ENCODE measurements at regions not wholly inside any gene's neighbourhood (a gene's known extent, or its start where the extent isn't known, plus 50 kb on each side); places are given as distances from the start of the nearest gene placed in this dataset.

DNA sequence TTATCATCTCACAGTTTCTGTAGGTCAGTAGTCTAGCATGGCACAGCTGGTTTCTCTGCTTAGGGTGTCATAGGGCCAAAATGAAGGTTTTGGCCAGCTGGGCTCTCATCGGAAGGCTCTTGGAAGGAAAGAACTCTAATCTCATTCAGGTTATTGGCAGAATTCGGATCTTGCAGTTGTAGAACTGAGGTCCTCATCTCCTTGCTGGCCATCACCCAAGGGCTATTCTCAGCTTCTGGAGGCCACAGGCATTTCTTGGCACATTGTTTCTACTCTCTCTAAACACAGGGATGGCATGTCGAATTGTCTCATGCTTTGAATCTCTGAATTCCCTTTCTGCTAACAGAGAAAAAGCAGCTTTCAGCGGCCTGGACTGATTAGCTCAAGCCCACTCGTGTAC is 258.0 kb upstream of the SMARCA2 start:
- no peak for DNase-seq (ENCODE audit: low spot score)

DNA sequence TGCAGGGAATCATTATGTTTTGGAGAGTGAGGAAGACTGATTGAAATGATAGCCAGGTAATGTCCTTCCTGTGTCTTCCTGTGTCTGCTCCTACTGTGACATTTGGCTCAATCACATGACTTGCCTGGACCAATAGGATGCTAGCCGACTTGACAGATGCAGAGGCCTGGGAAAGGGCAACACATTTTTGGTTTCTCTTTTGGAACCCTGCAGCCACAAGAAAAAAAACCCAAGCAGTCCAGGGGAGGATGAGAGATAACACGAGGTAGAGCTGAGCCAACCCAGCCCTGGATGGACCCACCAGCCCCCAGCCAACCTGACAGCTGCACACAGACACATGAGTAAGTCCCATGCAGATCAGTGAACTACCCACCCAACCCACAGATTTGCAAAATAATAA is 256.1 kb upstream of the SMARCA2 start:
- no peak for DNase-seq (ENCODE audit: low spot score)

DNA sequence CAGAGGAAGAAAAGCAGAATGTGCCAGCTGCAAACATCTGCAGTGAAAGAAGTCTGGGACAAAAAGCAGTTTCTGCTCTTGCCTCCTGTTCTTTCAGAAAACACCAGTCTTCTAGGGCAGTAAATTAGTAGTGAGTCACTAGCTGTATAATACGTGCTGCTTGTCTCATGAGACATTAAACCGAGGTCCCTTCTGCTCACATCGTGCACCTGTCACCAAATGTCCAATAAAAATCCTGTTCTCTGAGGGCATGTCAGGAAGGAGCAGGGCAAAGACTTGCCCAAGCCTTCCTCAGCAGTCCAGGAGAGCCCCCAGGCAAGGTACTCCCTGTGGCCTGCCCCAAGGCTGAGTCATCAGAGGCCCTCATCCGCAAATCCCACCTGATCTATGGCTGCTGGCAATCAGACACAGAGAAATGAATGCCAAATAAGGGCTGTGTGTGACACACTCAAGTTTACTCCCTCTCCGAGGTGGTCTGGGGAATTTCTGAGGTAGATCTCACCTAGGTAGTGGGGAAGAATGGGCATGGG is 255.3 kb upstream of the SMARCA2 start:
- DNase-seq (ENCODE audit: low spot score) = no peak

DNA sequence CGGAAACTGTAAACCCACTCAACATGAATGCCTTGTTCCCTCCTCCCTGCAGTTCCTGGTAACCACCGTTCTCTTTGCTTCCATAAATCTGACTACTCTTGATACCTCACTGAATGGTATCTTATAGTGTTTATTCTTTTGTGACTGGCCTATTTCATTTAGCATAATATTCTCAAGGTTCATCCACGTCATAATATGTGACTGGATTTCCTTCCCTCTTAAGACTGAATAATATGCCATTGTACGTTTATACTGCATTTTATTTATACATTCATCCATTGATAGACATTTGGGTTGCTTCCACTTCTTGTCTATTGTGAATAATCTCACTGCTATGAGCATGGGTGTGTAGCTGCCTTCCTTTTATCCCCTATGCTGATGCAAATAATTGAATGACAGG is 253.3 kb upstream of the SMARCA2 start:
- DNase-seq (ENCODE audit: low spot score) = no peak

DNA sequence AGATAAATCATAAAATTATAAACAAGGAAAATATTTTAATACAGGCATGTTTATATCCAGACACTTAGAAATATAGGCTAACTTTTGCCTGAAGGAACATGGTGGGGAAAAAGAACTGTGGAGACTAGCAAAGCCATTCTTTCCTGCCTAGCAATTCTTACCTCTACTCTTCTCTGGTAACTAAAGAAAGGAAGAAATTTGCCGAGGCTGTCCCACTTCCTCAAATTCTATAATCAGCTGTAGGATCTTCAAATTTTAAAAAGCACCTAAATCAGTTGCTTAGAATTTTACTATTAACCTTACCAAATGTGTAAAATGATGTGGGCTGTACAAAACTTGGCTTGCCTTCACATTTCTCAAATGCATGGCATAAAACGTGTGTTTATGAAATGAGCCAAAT is 249.1 kb upstream of the SMARCA2 start:
- no peak for DNase-seq (ENCODE audit: low spot score)

DNA sequence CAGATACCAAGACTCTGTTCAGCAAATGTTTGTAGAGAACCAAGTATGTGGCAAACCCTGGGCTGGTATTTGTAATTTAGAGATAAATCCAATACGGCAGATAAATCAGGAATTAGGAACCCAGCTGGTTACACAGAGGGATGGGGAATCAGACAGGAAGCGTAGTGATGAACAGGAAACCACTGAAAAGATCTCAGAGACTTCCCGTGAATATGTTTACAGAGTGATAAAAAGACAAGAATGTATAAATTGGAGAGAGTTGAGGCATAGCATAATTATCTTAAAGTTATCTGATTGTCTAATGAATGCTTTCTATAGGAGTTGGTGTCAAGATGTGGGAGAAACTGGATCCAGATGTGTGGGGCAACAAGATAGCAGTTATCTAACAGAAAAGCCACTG is 246.6 kb upstream of the SMARCA2 start:
- no peak for DNase-seq (ENCODE audit: low spot score)

DNA sequence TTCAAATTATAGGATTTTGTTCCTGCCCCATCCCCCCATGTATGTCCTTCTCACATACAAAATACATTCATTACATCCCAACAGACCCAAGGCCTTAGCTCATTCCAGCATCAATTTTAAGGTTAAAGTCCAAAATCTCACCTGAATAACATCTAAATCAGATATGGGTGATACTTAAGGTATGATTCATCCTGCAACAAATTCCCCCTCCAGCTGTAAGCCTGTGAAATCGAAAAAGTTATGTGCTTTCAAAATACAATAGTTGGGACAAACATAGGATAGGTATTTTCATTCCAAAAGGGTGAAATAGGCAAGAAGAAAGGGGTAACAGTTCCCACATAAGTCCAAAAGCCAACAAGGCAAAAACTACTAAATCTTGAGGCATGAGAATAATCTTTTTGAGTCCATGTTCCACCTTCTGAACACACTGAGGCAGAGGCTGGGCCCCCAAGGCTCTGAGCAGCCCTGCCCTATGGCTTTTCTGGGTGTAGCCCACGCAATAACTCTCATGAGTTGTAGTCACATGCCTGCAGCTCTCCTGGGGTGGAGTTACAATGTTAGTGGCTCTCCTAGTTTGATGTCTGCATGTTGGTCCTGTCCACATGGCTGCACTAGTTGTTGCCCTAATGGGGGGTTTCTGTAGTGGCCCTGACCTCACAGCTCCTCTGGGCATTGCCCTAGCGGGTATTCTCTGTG is 243.9 kb upstream of the SMARCA2 start:
- no peak for DNase-seq (ENCODE audit: low spot score)

DNA sequence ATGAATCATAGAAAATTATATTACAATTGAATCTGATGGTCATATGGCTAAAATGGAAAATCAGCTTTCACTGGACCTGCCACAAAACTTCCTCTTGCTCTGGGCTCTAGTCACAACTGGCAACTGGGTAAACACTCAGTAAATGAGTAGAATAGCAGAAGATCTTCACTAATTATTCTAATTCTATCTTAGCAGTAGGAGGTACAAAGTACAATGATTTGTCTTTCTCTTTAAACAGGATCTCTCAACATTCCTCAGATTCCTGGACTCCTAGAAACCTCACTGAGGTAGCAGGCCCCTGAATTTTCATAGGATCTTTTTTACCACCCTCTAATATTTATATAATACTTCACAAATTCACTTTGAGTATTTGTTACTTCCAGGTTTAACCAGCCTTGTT is 239.9 kb upstream of the SMARCA2 start:
- DNase-seq (ENCODE audit: low spot score) = no peak

DNA sequence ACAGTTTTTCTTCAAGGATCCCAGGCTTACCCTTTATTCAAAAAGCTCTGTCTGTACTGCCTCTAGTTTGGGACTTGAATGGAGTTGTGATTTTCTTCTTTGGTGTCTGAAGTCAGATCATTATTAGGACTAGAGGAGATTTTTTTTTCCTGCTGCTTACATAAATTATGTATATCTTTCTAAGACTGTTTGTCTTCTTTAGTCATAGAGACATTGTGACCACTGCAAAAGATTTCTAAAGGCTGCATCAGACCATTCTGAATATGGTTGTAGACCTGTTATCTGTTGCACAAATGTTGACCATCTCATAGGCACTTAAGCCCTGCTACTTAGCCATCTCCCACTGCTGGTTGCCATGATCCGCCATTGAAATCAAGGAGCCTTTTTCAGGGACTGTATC is 238.5 kb upstream of the SMARCA2 start:
- DNase-seq (ENCODE audit: low spot score) = no peak

DNA sequence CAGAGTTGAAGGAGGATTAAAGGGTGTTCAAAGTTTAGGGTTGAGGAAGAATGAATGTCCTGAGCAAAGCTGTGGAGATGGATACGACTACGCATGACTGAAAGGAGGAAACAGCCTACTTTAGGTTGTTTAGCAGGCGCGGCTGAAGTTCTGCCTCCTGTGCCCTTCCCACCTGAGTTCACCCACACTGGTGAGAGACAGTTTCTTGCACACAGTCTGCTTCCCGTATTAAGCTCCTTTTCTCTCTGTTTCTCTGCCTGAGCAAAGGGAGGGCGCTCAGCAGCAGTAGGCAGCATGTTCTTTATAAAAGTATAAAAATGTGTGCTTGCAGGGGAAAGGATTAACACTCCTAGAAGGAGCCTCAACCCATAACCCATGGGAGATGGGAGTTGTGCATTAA is 224.0 kb upstream of the SMARCA2 start:
- DNase-seq (ENCODE audit: low spot score) = no peak

DNA sequence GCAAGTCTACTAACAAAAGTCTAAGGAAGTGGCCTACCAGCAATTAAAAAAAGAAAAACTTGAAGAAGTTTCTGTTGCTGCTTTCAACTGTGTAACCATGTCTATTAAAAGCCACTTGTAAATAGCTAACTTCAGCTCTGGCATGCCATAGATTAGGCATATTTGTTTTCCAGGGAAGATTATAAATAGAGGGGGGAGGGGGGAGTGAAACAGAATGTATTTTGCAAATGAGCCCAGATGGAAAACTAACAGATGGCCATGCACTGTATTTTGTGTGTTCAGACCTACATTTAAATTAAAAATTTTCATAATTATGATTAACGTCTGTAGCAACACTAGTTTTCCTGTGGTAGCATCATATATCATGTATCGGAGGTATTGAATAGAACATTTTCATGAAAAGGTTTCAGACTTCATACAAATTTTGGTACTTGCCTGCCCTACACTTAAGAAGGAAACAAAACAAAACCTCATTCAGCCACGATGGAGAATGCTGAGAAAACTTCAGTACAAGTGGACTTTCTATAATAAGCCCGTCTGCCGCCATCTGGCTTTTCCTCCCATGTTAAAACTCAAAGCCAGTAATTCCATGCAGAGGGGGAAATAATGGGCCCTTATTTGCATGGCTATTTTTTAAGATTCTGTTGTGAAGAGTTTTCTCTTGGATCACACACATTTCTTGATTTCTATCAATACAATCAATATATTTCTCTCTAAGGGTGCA is 220.4 kb upstream of the SMARCA2 start:
- no peak for DNase-seq (ENCODE audit: low spot score)

DNA sequence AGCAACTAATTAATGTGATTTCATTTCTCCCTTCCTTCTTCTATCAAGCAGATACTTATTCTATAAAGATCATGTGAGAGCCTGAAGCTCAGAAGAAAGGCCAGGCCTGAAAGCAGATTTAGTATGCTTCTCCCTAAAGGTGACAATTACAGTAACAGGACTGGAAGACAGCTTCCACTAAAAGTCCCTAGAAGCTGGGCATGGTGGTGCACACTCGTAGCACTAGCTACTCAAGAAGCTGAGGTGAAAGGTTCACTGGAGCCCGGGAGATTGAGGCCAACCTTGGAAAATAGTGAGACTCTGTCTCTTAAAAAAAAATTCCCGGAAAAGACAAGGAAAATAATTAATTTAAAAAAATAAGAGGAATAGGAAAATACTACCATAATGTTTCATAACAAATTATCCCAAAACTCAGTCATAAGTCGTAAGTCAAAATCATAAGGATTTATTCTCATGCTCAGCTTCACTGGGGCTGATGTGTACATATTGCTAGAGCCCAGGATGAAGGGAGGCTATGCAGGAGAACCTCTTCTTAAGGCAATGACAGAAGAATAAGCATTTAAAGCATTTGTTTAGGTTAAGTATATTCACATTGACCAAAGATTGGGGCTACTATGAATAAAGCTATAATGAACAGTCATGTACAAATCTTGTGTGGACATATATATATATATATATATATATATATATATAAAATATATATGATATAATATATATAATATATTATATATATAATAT is 210.8 kb upstream of the SMARCA2 start:
- no peak for DNase-seq (ENCODE audit: low spot score)

DNA sequence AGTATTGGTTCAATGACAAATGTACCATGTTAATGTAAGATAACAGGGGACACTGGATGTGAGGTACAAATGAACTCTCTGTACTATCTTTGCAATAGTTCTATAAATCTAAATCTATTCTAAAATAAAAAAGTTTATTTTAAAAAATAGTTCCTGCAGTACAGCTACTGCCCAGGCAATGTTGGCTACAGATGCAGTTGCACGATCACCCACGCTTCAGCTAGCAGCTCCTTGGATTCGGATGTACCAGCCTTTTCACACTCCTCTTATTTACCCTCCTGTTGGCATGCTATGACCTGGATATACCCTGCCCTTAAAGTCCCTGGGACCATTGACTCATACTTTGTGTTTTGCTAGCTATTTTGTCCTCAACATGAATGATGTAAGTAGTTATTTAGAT is 185.4 kb upstream of the SMARCA2 start:
- no peak for DNase-seq (ENCODE audit: low spot score)

DNA sequence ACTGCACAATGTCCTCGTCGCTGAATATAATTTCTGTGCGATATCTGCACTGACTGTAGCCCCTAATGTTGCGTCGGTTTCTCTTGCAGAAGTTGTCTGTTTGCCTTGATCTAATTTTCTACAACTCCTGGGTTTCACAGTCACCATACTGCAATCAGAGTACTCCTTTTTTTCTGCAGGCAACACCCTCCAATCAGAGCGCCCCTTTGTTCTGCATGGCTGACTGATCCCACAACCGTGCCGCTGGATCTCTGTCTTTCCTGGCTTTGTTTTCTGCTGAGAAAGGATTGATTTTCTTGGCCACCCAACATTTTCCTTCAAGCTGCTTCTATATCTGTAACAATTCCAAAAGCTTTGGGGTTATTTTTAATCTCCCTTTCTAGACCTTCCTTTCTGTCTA is 182.2 kb upstream of the SMARCA2 start:
- DNase-seq (ENCODE audit: low spot score) = no peak

DNA sequence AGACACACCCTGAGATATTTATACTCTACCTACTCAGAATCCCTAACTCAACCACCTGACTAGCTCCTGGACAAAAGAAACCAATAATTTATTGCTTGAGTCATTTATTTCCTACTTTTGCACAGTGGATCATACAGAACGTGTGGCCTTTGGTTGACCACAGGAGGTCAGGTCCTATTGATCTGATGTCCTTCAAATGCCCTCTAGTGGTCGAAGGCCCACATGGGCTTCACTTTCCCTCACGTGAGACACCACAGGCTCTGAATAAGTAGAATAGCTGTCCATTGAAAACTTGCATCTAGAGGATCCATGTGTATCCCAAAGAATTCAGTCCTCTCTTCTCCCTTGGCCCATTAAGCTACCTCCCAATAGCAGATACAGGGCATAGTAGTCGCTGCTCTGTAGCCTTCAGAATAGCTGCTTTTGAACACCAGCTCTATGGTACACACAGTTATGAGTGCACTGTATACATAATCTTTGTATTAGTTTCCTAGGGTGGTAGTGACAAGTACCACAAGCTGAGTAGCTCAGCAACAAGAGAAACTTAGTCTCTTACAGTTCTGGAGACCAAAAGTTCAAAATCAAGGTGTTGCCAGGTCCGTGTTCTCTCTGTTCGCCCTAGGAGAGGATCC is 177.6 kb upstream of the SMARCA2 start:
- no peak for DNase-seq (ENCODE audit: low spot score)

DNA sequence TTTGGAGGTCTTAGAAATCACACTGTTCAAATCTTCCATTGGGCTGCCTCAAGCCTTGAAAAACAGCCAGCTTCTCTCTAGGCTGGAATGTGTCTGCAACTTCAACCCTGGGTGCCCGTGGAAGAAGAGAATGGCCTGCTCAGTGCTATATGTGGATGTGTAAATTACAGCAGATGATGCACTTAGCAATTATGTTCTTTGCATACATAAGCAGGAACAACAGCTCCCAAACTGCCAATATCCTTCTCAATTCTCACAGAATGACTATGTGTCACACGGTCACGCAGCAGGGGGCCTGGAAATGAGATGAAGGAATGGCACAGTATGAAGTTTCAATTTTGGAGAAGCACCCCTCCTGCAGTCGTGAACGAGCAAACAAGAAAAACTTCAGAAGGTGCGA is 175.2 kb upstream of the SMARCA2 start:
- no peak for DNase-seq (ENCODE audit: low spot score)

DNA sequence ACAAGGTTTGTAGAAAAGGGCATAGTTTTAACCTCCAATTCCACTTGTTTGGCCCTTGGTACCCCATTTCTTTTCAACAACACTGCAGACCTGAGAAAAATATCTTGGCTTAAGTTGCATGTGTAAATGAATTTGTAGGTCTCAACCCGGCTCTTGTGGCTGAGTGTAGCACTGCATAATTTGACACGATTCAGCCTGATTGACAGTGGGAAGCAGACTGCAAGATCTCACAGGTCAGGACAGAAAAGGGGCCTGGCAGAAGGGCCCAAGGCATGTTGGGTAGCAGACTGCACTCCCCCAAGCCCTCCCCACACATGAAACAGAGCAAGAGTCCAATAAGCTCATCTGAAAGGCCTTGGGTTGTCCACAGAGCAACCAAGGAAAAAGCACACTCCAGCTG is 169.7 kb upstream of the SMARCA2 start:
- DNase-seq (ENCODE audit: low spot score) = no peak

DNA sequence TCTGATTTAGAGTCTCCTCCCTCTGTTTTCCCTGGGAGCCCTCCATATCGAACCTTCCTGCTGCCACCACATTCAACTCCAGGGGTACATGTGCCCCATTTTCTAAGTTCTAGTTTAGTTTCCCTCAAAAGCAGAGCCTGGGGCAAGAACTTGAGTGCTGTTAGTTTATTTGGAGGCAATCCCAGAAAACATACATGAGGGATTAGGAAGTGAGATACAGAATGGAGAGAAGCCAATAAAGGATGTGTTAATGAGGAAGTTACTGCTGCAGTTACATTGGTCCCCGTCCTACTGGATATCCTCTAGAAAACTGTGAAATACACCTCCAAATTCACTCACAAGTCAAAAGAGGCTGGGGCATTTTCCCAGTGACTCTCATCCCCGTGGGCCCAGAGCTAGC is 159.4 kb upstream of the SMARCA2 start:
- DNase-seq (ENCODE audit: low spot score) = no peak

DNA sequence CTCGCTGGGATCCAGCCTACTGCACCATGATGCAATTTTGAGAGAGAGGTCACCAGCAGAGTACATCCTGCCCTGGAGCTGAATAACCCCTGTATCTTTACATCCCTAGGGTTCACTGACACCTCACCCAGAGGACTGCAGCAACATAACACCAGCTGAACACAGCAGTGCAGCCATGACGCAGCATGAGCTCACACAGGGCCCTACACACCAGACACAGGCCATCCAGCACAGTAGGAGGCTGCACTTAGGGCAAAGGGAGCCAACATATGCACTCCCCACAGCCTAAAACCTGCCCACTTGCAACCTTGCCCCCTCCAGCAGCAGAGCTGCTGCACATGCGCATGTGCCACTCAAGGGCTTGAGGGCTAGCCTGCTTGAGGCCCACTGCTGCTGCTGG is 157.3 kb upstream of the SMARCA2 start:
- DNase-seq (ENCODE audit: low spot score) = no peak

DNA sequence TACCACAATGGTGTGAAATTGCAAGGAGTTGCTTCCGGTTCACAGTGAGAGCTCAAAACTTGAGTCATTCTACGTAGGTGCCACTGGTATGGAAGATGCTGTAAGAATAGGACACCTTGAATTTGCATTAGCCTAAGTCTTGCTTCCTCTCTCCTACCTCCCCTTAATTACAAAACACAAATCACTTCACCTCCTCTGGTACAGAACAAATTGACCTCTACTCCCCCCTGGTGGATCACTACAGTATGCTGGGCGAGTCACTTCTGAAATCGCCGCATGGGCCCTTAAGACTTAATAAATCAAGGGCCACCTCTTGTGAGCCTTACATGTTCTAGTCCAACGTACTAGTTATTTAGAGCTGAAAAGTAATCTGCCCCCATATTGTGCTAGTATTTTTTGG is 145.3 kb upstream of the SMARCA2 start:
- DNase-seq (ENCODE audit: low spot score) = no peak

DNA sequence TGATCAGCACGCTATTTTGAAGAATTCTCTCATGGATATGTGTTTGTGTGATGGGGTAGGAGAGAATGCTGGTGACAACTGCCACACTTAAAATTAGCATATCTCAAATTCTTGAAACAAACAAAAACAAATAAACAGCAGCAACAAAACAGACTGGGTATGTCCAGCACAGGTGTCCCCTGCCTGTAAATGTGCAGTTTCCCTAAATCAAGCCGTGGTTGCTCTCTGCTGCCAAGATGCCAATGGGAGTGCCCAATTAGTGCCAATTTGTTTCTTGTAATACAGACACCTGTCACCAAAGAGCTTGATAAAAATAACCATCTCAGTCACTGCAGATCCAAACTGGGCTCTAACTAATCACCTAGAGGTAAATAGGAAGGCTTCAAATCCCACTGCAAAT is 144.2 kb upstream of the SMARCA2 start:
- no peak for DNase-seq (ENCODE audit: low spot score)

DNA sequence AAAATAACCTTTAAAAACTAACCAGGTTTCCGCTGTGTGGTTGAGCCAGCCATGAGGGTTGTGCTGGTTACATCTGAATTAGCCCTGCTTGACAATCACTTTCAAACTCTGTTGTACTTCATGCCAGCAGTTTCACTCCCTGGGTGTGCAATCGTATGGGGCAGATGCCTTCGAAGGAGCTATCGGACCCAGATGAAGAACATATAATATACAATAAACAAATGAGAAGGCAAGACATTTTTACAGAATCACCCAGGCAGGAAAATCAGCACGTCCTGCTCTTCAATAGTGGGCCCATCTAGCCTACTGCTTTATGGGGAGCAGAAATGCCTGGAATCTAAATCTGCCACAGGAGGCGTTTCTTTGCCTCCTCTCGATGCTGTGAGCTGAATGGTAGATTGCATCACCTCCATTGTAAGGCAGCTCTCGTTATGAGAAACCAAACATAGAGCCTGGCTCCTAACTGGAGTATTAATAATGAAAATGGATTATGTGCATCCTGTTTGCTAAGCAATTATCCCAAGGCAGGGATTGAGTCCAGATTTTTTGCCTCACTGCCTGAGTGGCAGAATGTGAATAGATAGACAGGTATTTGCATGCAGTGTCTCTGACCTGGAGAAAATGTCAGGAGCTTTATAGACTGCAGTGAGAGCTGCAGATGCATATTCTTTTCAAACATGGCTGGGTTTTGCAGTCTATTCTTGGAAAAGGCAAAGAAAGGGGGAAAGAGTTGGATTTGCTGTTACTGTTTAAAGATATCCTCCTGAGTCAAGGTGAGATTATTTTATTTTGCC is 143.3 kb upstream of the SMARCA2 start:
- no peak for DNase-seq (ENCODE audit: low spot score)
